HL-60 (cell line): ENCODE measurements at regions not wholly inside any gene's neighbourhood (a gene's known extent, or its start where the extent isn't known, plus 50 kb on each side); places are given as distances from the start of the nearest gene placed in this dataset.

Source experiments
- GABPA ChIP-seq: IDR thresholded peaks from 2 replicates; pipeline ENCODE4 v1.6.1; 2012; ENCODE audit warnings: low read depth
- POLR2AphosphoS5 ChIP-seq: IDR thresholded peaks from 2 replicates; pipeline ENCODE4 v1.6.1; 2012; ENCODE audit warnings: low read depth
- TF ChIP-seq, protein P1 (sequence below): IDR thresholded peaks from one replicate; pipeline ENCODE4 v1.5.1; 2011; ENCODE audit warnings: low read length, control low read depth, inconsistent platforms; ENCODE audit not compliant: insufficient read depth

GRCh38 chr7:125651823-125652528 lies 722.4 kb upstream of the POT1 start:
- TF ChIP-seq, protein P1, sequence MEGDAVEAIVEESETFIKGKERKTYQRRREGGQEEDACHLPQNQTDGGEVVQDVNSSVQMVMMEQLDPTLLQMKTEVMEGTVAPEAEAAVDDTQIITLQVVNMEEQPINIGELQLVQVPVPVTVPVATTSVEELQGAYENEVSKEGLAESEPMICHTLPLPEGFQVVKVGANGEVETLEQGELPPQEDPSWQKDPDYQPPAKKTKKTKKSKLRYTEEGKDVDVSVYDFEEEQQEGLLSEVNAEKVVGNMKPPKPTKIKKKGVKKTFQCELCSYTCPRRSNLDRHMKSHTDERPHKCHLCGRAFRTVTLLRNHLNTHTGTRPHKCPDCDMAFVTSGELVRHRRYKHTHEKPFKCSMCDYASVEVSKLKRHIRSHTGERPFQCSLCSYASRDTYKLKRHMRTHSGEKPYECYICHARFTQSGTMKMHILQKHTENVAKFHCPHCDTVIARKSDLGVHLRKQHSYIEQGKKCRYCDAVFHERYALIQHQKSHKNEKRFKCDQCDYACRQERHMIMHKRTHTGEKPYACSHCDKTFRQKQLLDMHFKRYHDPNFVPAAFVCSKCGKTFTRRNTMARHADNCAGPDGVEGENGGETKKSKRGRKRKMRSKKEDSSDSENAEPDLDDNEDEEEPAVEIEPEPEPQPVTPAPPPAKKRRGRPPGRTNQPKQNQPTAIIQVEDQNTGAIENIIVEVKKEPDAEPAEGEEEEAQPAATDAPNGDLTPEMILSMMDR = no peak
- TF ChIP-seq POLR2AphosphoS5 = no peak
- TF ChIP-seq GABPA = no peak
